A549 (cell line): ENCODE measurements at regions not wholly inside any gene's neighbourhood (a gene's known extent, or its start where the extent isn't known, plus 50 kb on each side); places are given as distances from the start of the nearest gene placed in this dataset.
A peak's percentile ranks its signal among the peaks of the same experiment; 100 is the strongest.

Experiments
- ATAC-seq, 2 experiments: fragments of 200-7000 bp in 1 of 2; fragments of >200 bp in 1 of 2; cut with Nextera tagmentation in 1 of 2; cut with Tn5 transposase in 1 of 2; 3 replicates each; pipeline versions ENCODE4 v1.8.0 to v1.9.1; 2018 to 2020; ENCODE audit warnings: mild to moderate bottlenecking in 1 of 2, moderate library complexity in 1 of 2
- CTCF ChIA-PET: fragments of 300-600 bp; sonication (Branson Sonifier 250); formaldehyde crosslinking; extraction: SDS; loops from one replicate; lab custom pipeline; 2021; ENCODE audit warnings: antibody characterized with exemption, inconsistent platforms; lab: Yijun Ruan, JAX
- POLR2A ChIA-PET: fragments of 350-600 bp; formaldehyde crosslinking; extraction: SDS; loops from one replicate; lab custom pipeline; 2021; ENCODE audit warnings: antibody characterized with exemption, inconsistent platforms; lab: Yijun Ruan, JAX
- DNase-seq, 2 experiments: peaks; one replicate each; pipeline versions ENCODE4 v3.0.0 to v3.0.0-alpha.2; 2011 to 2016; ENCODE audit warnings: low read depth in 1 of 2, low spot score in 1 of 2
- FAIRE-seq: peaks from 2 replicates; lab custom pipeline; 2011; peaks lifted over from hg19 to GRCh38; lab: Jason Lieb, UNC
- H3K27ac ChIP-seq, 2 experiments: fragments of >200 bp; sonication (Bioruptor Twin); formaldehyde crosslinking; 3 replicates each; pipeline ENCODE4 v1.5.1; 2016 to 2017
- H3K4me1 ChIP-seq: fragments of >200 bp; sonication (Bioruptor Twin); formaldehyde crosslinking; 3 replicates; pipeline ENCODE4 v1.6.1; 2016
- H3K4me2 ChIP-seq: fragments of >200 bp; sonication (Bioruptor Twin); formaldehyde crosslinking; 3 replicates; pipeline ENCODE4 v1.6.1; 2016
- H3K4me3 ChIP-seq: fragments of >200 bp; sonication (Bioruptor Twin); formaldehyde crosslinking; 3 replicates; pipeline ENCODE4 v1.5.1; 2016
- H3K9me3 ChIP-seq: fragments of >200 bp; sonication (Bioruptor Twin); formaldehyde crosslinking; 3 replicates; pipeline ENCODE4 v1.6.1; 2016
- ATOH8 ChIP-seq: fragments of 250-450 bp; sonication (Bioruptor Pico); IDR thresholded peaks from 2 replicates; pipeline ENCODE4 v1.5.0; 2020; ENCODE audit warnings: low read depth, mild to moderate bottlenecking, moderate library complexity
- BHLHE40 ChIP-seq: IDR thresholded peaks from 2 replicates; pipeline ENCODE4 v1.6.1; 2012; ENCODE audit warnings: low read depth, low read length, inconsistent platforms
- CBX2 ChIP-seq: fragments of 200-600 bp; sonication (generic); IDR thresholded peaks from 2 replicates; pipeline ENCODE4 v1.6.1; 2016; ENCODE audit warnings: low read depth, mild to moderate bottlenecking, borderline replicate concordance
- CEBPB ChIP-seq, 2 experiments: fragments of >200 bp in 1 of 2; sonication (Bioruptor Twin) in 1 of 2; formaldehyde crosslinking in 1 of 2; IDR thresholded peaks; 2 replicates each; pipeline ENCODE4 v1.6.1; 2012 to 2016
- CHD2 ChIP-seq: fragments of 150-350 bp; IDR thresholded peaks from 2 replicates; pipeline ENCODE4 v1.6.1; 2014; ENCODE audit warnings: low read length; ENCODE audit not compliant: partially characterized antibody
- EHF ChIP-seq: fragments of 250-450 bp; sonication (Bioruptor Pico); IDR thresholded peaks from 2 replicates; pipeline ENCODE4 v1.5.0; 2020; ENCODE audit warnings: mild to moderate bottlenecking
- HEYL ChIP-seq: fragments of 250-450 bp; sonication (Bioruptor Pico); IDR thresholded peaks from 2 replicates; pipeline ENCODE4 v1.8.0; 2021; ENCODE audit warnings: mild to moderate bottlenecking, moderate library complexity
- HOXB13 ChIP-seq: fragments of 250-450 bp; sonication (Bioruptor Pico); IDR thresholded peaks from 2 replicates; pipeline ENCODE4 v1.5.0; 2020; ENCODE audit warnings: low read depth, mild to moderate bottlenecking, moderate library complexity
- PHF8 ChIP-seq: fragments of 200-600 bp; sonication (generic); IDR thresholded peaks from 2 replicates; pipeline ENCODE4 v1.6.1; 2016; ENCODE audit warnings: low read depth, mild to moderate bottlenecking, antibody characterized with exemption, moderate library complexity, borderline replicate concordance
- POLR2A ChIP-seq: IDR thresholded peaks from 2 replicates; pipeline ENCODE4 v1.6.1; 2012; ENCODE audit warnings: mild to moderate bottlenecking, low read length
- RNF2 ChIP-seq: fragments of 200-600 bp; sonication (generic); IDR thresholded peaks from 2 replicates; pipeline ENCODE4 v1.6.1; 2016; ENCODE audit warnings: low read depth, mild to moderate bottlenecking, antibody characterized with exemption, moderate library complexity, borderline replicate concordance
- SMC3 ChIP-seq: fragments of >200 bp; sonication (Bioruptor Twin); formaldehyde crosslinking; IDR thresholded peaks from 3 replicates; pipeline ENCODE4 v1.6.1; 2018; ENCODE audit warnings: inconsistent platforms
- TFCP2L1 ChIP-seq: fragments of 250-450 bp; sonication (Bioruptor Pico); IDR thresholded peaks from 2 replicates; pipeline ENCODE4 v1.5.0; 2021; ENCODE audit warnings: mild to moderate bottlenecking
- TP53 ChIP-seq: fragments of 250-450 bp; sonication (Bioruptor Pico); IDR thresholded peaks from 2 replicates; pipeline ENCODE4 v1.5.0; 2021; ENCODE audit warnings: mild to moderate bottlenecking, moderate library complexity
- ZC3H11A ChIP-seq: fragments of 450-650 bp; IDR thresholded peaks from 2 replicates; pipeline ENCODE4 v1.6.1; 2014; ENCODE audit warnings: antibody characterized with exemption, mild to moderate bottlenecking
- ZFP36 ChIP-seq: fragments of 450-650 bp; IDR thresholded peaks from 2 replicates; pipeline ENCODE4 v1.6.1; 2014; ENCODE audit warnings: borderline replicate concordance; ENCODE audit not compliant: partially characterized antibody
- ZSCAN20 ChIP-seq: fragments of 250-450 bp; sonication (Bioruptor Pico); IDR thresholded peaks from 2 replicates; pipeline ENCODE4 v1.8.0; 2022; ENCODE audit warnings: mild to moderate bottlenecking, moderate library complexity
- WGBS: methylation state at CpG from one replicate; pipeline ENCODE4 v1.1.6; 2017; ENCODE audit errors: missing lambda C conversion rate; 5-methylcytosine and 5-hydroxymethylcytosine counted together

DNA sequence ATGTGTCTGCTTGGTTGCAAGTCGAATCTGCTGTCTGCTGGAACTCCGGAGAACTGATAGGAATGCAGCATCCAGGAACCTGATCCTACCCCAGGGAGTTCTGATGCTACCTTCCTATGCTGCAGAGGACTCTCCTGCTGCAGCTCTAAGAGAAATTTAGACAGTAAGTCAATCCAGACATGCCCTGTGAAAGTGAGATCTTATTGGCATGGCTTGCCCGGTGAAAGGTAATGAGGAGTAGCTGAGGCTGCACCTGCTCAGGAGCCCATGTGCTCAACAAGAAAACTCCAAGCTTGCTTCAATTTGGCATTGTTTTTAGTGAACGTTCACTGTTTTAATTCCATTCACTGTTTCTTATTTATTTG is 217.3 kb upstream of the SERP2 start (continued):
- no peak for TF ChIP-seq HEYL (CRISPR knock-in tag)

- peak overlapping the region; percentile 79 to 96 for H3K27ac ChIP-seq
- peaks cover 11% of the 10 kb centered on the region; the same call in 1 of the 3 replicates for H3K9me3 ChIP-seq
- FAIRE-seq = no peak
- no peak for ATAC-seq
- H3K4me2 ChIP-seq = no peak overlapping the region
- WGBS = 92% methylated on average over 5 of the region's 5 CpGs
- H3K4me1 ChIP-seq = peaks cover 30% of the 10 kb centered on the region
- TF ChIP-seq TP53 (CRISPR knock-in tag) (no peak), SMC3 (no peak), HOXB13 (CRISPR knock-in tag) (no peak), TFCP2L1 (CRISPR knock-in tag) (no peak), ZSCAN20 (CRISPR knock-in tag) (no peak), CBX2 (no peak), EHF (CRISPR knock-in tag) (no peak), CHD2 (no peak), BHLHE40 (no peak), RNF2 (no peak), CEBPB (IDR thresholded peaks at IDR 0.05) (no peak), ATOH8 (CRISPR knock-in tag) (no peak), POLR2A (no peak), ZC3H11A (no peak)
- ChIA-PET POLR2A (no interaction called here), CTCF (no interaction called here)
- no peak for DNase-seq
- no peak overlapping the region for H3K4me3 ChIP-seq
Measured at GRCh38 chr13:44157606-44158005, 216.0 kb upstream of the SERP2 start.

GRCh38 chr13:44158098-44158521 is 215.5 kb upstream of the SERP2 start:
- DNase-seq = no peak
- ATAC-seq = no peak
- peaks cover 11% of the 10 kb centered on the region; the same call in 1 of the 3 replicates for H3K9me3 ChIP-seq
- 88% methylated on average over 2 of the region's 2 CpGs for WGBS
- CTCF ChIA-PET = no interaction called here
- H3K27ac ChIP-seq = peak overlapping the region; percentile 79 to 96
- no peak overlapping the region for H3K4me3 ChIP-seq
- FAIRE-seq = no peak
- TF ChIP-seq PHF8 = no peak
- no peak for TF ChIP-seq ZFP36
- no peak overlapping the region; the same call in 2 of the 3 replicates for H3K4me2 ChIP-seq
- peaks cover 30% of the 10 kb centered on the region for H3K4me1 ChIP-seq
- POLR2A ChIA-PET = no interaction called here

DNA sequence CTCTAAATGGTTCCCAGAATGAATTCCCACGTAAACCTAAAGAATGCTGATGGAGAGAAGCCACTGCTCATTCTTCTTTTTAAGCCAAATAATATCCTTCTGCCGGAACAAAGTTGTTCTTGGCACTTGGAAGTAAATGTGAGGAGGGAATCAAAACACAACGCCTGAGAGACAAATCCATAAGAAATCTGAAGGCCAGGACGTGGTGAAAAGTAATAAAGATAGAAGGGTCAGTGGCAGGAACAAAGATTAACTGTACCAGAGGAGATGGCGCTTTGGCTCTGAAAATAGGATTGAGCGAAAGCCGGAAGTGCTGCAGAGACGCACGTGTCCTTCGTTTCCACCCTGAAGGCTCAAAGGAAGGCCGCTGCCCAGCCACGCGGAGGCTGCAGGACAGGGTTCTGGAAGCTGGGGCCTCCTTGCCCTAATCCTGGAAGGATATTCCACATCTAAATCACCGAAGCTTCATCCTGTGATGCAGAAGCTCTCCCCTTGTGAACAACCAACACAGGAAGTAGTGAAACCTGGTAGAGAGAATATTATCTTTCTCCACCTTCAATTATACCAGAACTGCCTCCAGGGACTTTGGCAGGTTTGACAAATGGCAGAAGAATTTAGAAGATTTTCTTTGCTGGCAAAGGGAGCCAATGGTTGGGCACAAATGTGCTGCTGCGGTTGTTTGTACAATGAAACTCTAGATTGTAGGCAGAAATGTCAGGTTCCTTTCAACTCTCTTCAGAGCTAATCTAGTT is 214.6 kb upstream of the SERP2 start:
- 79% methylated on average over 15 of the region's 15 CpGs for WGBS
- peaks cover 11% of the 10 kb centered on the region; the same call in 2 of the 3 replicates for H3K9me3 ChIP-seq
- ChIA-PET POLR2A (interaction anchor here (1.4 to 2.1 kb wide), 3 partner anchors 17 to 277 kb away, joined by 6 to 26 read pairs (median 8); no protein-coding TSS in a partner anchor), CTCF (interaction anchor here (1.4 kb wide), 1 partner anchor 61 kb away, joined by 3 read pairs; no protein-coding TSS in a partner anchor)
- H3K4me1 ChIP-seq = peaks cover 30% of the 10 kb centered on the region
- H3K4me3 ChIP-seq = no peak overlapping the region
- DNase-seq (no peak), FAIRE-seq (no peak), ATAC-seq (peak in 1 of 2 experiments; percentile 74; a peak in 3 of 6 replicates)
- H3K27ac ChIP-seq = peak overlapping the region; percentile 79 to 96
- TF ChIP-seq HOXB13 (CRISPR knock-in tag) (peak; percentile 71; the same call in 1 of the 2 replicates), CHD2 (no peak), HEYL (CRISPR knock-in tag) (no peak)
- peak overlapping the region; percentile 49 for H3K4me2 ChIP-seq
